22Rv1 (cell line): ENCODE measurements at regions not wholly inside any gene's neighbourhood (a gene's known extent, or its start where the extent isn't known, plus 50 kb on each side); places are given as distances from the start of the nearest gene placed in this dataset.

Source experiments
- ZFX ChIP-seq: fragments of 450-650 bp; IDR thresholded peaks from 2 replicates; pipeline ENCODE4 v1.6.1; 2017; ENCODE audit warnings: antibody characterized with exemption, borderline replicate concordance
- TF ChIP-seq, protein P1 (sequence below): fragments of 450-650 bp; IDR thresholded peaks from 2 replicates; pipeline ENCODE4 v1.5.1; 2017; ENCODE audit warnings: mild to moderate bottlenecking

DNA sequence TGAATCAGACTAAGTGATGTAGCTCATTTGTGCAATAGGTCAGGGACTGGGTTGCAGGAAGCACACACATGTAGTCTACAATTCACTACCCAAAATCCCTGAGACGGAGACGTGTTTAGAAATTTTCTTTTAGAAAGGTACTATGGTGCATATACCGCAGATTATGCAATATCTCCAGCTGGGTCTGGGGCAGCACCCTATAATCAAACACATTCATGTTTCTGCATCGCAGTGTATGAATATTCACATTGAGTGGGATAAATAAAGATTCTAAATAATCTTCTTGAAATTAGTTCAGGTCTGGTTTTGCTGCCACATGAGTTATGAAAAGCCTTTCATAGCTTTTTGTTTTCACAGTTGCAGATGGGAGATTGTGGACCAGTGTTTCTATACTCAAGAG lies 395.7 kb upstream of the FANCL start:
- TF ChIP-seq, protein P1, sequence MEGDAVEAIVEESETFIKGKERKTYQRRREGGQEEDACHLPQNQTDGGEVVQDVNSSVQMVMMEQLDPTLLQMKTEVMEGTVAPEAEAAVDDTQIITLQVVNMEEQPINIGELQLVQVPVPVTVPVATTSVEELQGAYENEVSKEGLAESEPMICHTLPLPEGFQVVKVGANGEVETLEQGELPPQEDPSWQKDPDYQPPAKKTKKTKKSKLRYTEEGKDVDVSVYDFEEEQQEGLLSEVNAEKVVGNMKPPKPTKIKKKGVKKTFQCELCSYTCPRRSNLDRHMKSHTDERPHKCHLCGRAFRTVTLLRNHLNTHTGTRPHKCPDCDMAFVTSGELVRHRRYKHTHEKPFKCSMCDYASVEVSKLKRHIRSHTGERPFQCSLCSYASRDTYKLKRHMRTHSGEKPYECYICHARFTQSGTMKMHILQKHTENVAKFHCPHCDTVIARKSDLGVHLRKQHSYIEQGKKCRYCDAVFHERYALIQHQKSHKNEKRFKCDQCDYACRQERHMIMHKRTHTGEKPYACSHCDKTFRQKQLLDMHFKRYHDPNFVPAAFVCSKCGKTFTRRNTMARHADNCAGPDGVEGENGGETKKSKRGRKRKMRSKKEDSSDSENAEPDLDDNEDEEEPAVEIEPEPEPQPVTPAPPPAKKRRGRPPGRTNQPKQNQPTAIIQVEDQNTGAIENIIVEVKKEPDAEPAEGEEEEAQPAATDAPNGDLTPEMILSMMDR, result no peak
- no peak for TF ChIP-seq ZFX
